ENCODE measurements at regions not wholly inside any gene's neighbourhood (a gene's known extent, or its start where the extent isn't known, plus 50 kb on each side); places are given as distances from the start of the nearest gene placed in this dataset.

GRCh38 chr5:164256954-164257353 lies 751.5 kb downstream of the MAT2B start:
- TF ChIP-seq EZH2 (IDR thresholded peaks at IDR 0.05), result no peak
- TF ChIP-seq POLR2AphosphoS5 (IDR thresholded peaks at IDR 0.05; ENCODE audit: borderline replicate concordance, low read depth, low read length), result no peak
- no peak for TF ChIP-seq FOXP2 (optimal IDR thresholded peaks at IDR 0.05; ENCODE audit: control extremely low read depth, extremely low read length, insufficient read depth)
